Pancreas (tissue), 10 donors: ENCODE measurements at regions not wholly inside any gene's neighbourhood (a gene's known extent, or its start where the extent isn't known, plus 50 kb on each side); places are given as distances from the start of the nearest gene placed in this dataset.

Source experiments
- ATAC-seq, 4 donors: fragments of 200-7000 bp; cut with Tn5 transposase; one replicate each; pipeline versions ENCODE4 v1.8.0 to v1.9.1; 2020; ENCODE audit warnings: mild to moderate bottlenecking in 4 of 4, moderate library complexity in 4 of 4
- DNase-seq, 6 donors: peaks; one replicate each; pipeline ENCODE4 v3.0.0-alpha.2; 2020
- FAIRE-seq: peaks from 2 replicates; lab custom pipeline; 2012; peaks lifted over from hg19 to GRCh38; lab: Jason Lieb, UNC
- H3K27ac ChIP-seq, 4 donors: fragments of 200-600 bp; sonication (generic); 1 replicate in 3 of 4; 2 replicates in 1 of 4; pipeline versions ENCODE4 v1.5.0 to v1.8.0; 2020
- H3K27me3 ChIP-seq, 4 donors: fragments of 200-600 bp; one replicate each; pipeline ENCODE4 v1.8.0; 2021
- H3K36me3 ChIP-seq, 3 donors: fragments of 200-600 bp; sonication (generic) in 1 of 3; one replicate each; pipeline versions ENCODE4 v1.5.0 to v1.8.0; 2020 to 2021
- H3K4me1 ChIP-seq, 3 donors: fragments of 200-600 bp; one replicate each; pipeline ENCODE4 v1.8.0; 2021
- H3K4me3 ChIP-seq, 4 donors: fragments of 200-600 bp; sonication (generic) in 2 of 4; one replicate each; pipeline versions ENCODE4 v1.5.0 to v1.8.0; 2020 to 2021
- H3K9me3 ChIP-seq, 4 donors: fragments of 200-600 bp; one replicate each; pipeline ENCODE4 v1.8.0; 2021
- CTCF ChIP-seq, 4 donors: fragments of 200-600 bp; sonication (generic) in 3 of 4; IDR thresholded peaks; one replicate each; pipeline versions ENCODE4 v1.5.0 to v1.8.0; 2021; ENCODE audit warnings: antibody characterized with exemption in 4 of 4
- WGBS, 2 donors: extraction: QIAGEN DNeasy Blood & Tissue Kit; methylation state at CpG; one replicate each; pipeline ENCODE4 v1.1.7; 2013; 5-methylcytosine and 5-hydroxymethylcytosine counted together
- intact Hi-C, 3 donors: fragments of 100-400 bp; cut with DNase I; formaldehyde crosslinking; loops; one replicate each; pipeline versions ENCODE4 v1.11.1 to v1.14.2; 2022
- donor health status: healthy with polysubstance abuse.
- donor health status: DM: no; HTN: no; CAD: no; lungs with moderate emphysema.
- donor health status: DM: no; HTN: no; CAD: no.
- donor health status: control.
- donor health status: control.
- donor health status: Bipolar disorder and iron deficiency.
- donor health status: DM: yes; HTN: yes; CAD: no.
- donor health status: DM: no; HTN: no; CAD: no.
- donor health status: DM: no; HTN: no; CAD: no.
- donor health status: DM: yes; HTN: yes; CAD: no.

GRCh38 chr22:49111085-49111484 lies 716.6 kb downstream of the BRD1 start:
- intact Hi-C loops, result no loop called here
- Histone ChIP-seq H3K27me3 (no peaks in the 10 kb centered on the region), H3K4me1 (no peaks in the 10 kb centered on the region), H3K36me3 (no peaks in the 10 kb centered on the region), H3K9me3 (no peaks in the 10 kb centered on the region), H3K27ac (no peak overlapping the region), H3K4me3 (no peak overlapping the region)
- FAIRE-seq (no peak), DNase-seq (no peak), ATAC-seq (no peak)
- TF ChIP-seq CTCF (IDR thresholded peaks at IDR 0.05), result no peak
- WGBS, 2 donors, result 55 to 59% methylated on average over 15 of the region's 15 CpGs

GRCh38 chr22:49108636-49109315 lies 718.9 kb downstream of the BRD1 start:
- Histone ChIP-seq H3K4me1 (no peaks in the 10 kb centered on the region), H3K9me3 (no peaks in the 10 kb centered on the region), H3K27me3 (no peaks in the 10 kb centered on the region), H3K27ac (no peak overlapping the region), H3K36me3 (no peaks in the 10 kb centered on the region), H3K4me3 (no peak overlapping the region)
- DNase-seq, result no peak
- no peak for ATAC-seq
- 44 to 47% methylated on average over 21 of the region's 21 CpGs for WGBS, 2 donors
- FAIRE-seq, result no peak
- no peak for TF ChIP-seq CTCF (IDR thresholded peaks at IDR 0.05)
- intact Hi-C loops, result no loop called here

GRCh38 chr22:49107961-49108530 lies 719.6 kb downstream of the BRD1 start:
- no peaks in the 10 kb centered on the region for H3K27me3 ChIP-seq
- no peak for ATAC-seq
- H3K4me3 ChIP-seq, result no peak overlapping the region
- no peak for FAIRE-seq
- intact Hi-C loops, result no loop called here
- no peaks in the 10 kb centered on the region for H3K9me3 ChIP-seq
- H3K4me1 ChIP-seq, result no peaks in the 10 kb centered on the region
- no peak for TF ChIP-seq CTCF (IDR thresholded peaks at IDR 0.05)
- no peak for DNase-seq
- no peaks in the 10 kb centered on the region for H3K36me3 ChIP-seq
- 68 to 84% methylated on average over 16 of the region's 16 CpGs for WGBS, 2 donors
- H3K27ac ChIP-seq, result no peak overlapping the region

- H3K9me3 ChIP-seq, result no peaks in the 10 kb centered on the region
- H3K4me1 ChIP-seq, result no peaks in the 10 kb centered on the region
- intact Hi-C loops, result no loop called here
- no peaks in the 10 kb centered on the region for H3K27me3 ChIP-seq
- ATAC-seq (no peak), FAIRE-seq (no peak), DNase-seq (no peak)
- WGBS, 2 donors, result 52 to 69% methylated on average over 8 of the region's 8 CpGs
- H3K27ac ChIP-seq, result no peak overlapping the region
- H3K4me3 ChIP-seq, result no peak overlapping the region
- no peak for TF ChIP-seq CTCF (IDR thresholded peaks at IDR 0.05)
- no peaks in the 10 kb centered on the region for H3K36me3 ChIP-seq
Observed at GRCh38 chr22:49107561-49107960, 720.1 kb downstream of the BRD1 start.

- intact Hi-C loops, result no loop called here
- Histone ChIP-seq H3K9me3 (no peaks in the 10 kb centered on the region), H3K4me3 (no peak overlapping the region), H3K4me1 (no peaks in the 10 kb centered on the region), H3K27me3 (no peaks in the 10 kb centered on the region), H3K36me3 (no peaks in the 10 kb centered on the region), H3K27ac (no peak overlapping the region)
- no peak for FAIRE-seq
- no peak for TF ChIP-seq CTCF (IDR thresholded peaks at IDR 0.05)
- WGBS, 2 donors, result 50 to 61% methylated on average over 5 of the region's 5 CpGs
- ATAC-seq, result no peak
- no peak for DNase-seq
Observed at GRCh38 chr22:49106842-49107152, 720.9 kb downstream of the BRD1 start.
